Astrocyte (in vitro differentiated cells and primary cell): ENCODE measurements at regions not wholly inside any gene's neighbourhood (a gene's known extent, or its start where the extent isn't known, plus 50 kb on each side); places are given as distances from the start of the nearest gene placed in this dataset.

ENCODE experiments used
- EZH2 ChIP-seq: IDR thresholded peaks from 2 replicates; pipeline ENCODE4 v1.6.1; 2012; ENCODE audit warnings: mild to moderate bottlenecking, low read length, inconsistent platforms; ENCODE audit not compliant: insufficient read depth
- TF ChIP-seq, protein P1 (sequence below): IDR thresholded peaks from 2 replicates; pipeline ENCODE4 v1.5.1; 2011; ENCODE audit warnings: low read depth, mild to moderate bottlenecking, inconsistent platforms, low read length, moderate library complexity; ENCODE audit not compliant: insufficient read depth

DNA sequence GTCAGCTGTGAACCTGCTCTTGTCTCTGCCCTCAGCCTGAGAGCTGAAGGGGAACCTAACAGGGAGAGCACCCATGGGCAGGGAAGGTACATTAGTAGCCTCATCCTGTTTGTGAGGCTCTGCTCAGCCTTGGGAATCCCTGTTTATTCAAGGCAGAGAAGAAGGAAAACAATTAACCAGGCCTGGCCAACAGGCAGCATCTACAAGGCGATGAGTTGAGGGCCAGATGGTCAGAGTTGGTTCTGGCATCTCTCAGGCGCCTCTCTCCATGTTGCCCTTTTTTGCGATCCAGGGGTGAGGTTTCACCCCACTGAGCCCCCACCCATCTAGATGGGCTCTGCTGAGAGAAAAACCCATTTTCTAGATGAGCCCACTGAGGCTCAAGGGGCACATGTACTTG is 54.0 kb upstream of the TOP3B start:
- TF ChIP-seq EZH2: no peak
- TF ChIP-seq, protein P1, sequence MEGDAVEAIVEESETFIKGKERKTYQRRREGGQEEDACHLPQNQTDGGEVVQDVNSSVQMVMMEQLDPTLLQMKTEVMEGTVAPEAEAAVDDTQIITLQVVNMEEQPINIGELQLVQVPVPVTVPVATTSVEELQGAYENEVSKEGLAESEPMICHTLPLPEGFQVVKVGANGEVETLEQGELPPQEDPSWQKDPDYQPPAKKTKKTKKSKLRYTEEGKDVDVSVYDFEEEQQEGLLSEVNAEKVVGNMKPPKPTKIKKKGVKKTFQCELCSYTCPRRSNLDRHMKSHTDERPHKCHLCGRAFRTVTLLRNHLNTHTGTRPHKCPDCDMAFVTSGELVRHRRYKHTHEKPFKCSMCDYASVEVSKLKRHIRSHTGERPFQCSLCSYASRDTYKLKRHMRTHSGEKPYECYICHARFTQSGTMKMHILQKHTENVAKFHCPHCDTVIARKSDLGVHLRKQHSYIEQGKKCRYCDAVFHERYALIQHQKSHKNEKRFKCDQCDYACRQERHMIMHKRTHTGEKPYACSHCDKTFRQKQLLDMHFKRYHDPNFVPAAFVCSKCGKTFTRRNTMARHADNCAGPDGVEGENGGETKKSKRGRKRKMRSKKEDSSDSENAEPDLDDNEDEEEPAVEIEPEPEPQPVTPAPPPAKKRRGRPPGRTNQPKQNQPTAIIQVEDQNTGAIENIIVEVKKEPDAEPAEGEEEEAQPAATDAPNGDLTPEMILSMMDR: no peak
